ENCODE measurements at regions not wholly inside any gene's neighbourhood (a gene's known extent, or its start where the extent isn't known, plus 50 kb on each side); places are given as distances from the start of the nearest gene placed in this dataset.

DNA sequence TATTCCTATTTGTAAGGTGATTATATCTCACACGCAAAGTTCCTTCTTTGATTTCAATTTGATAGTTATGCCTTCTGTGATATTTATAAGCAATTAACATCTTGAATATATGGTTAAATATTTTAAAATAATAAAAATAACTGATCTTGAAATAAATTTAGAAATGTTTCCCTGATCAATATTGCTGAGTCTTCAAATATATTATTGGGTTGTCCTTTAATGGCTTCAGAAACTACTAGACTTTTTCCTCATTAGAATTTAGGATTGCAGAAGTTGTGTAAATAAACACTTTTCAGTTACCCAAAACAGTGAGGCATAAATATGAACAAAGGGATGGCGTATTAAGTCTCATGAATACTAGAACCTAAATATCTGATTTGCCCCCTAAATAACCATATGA lies 252.3 kb upstream of the PRR20A start:
- TF ChIP-seq, protein P1, sequence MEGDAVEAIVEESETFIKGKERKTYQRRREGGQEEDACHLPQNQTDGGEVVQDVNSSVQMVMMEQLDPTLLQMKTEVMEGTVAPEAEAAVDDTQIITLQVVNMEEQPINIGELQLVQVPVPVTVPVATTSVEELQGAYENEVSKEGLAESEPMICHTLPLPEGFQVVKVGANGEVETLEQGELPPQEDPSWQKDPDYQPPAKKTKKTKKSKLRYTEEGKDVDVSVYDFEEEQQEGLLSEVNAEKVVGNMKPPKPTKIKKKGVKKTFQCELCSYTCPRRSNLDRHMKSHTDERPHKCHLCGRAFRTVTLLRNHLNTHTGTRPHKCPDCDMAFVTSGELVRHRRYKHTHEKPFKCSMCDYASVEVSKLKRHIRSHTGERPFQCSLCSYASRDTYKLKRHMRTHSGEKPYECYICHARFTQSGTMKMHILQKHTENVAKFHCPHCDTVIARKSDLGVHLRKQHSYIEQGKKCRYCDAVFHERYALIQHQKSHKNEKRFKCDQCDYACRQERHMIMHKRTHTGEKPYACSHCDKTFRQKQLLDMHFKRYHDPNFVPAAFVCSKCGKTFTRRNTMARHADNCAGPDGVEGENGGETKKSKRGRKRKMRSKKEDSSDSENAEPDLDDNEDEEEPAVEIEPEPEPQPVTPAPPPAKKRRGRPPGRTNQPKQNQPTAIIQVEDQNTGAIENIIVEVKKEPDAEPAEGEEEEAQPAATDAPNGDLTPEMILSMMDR (conservative IDR thresholded peaks at IDR 0.05 in 1 of 2, IDR thresholded peaks at IDR 0.05 in 1 of 2; ENCODE audit: low read depth in 1 of 2, low read length in 2 of 2) = no peak
- TF ChIP-seq EZH2 (IDR thresholded peaks at IDR 0.05; ENCODE audit: low read length, missing control alignments) = no peak
- no peak overlapping the region for H3K27ac ChIP-seq (ENCODE audit: insufficient read depth, low read length)

DNA sequence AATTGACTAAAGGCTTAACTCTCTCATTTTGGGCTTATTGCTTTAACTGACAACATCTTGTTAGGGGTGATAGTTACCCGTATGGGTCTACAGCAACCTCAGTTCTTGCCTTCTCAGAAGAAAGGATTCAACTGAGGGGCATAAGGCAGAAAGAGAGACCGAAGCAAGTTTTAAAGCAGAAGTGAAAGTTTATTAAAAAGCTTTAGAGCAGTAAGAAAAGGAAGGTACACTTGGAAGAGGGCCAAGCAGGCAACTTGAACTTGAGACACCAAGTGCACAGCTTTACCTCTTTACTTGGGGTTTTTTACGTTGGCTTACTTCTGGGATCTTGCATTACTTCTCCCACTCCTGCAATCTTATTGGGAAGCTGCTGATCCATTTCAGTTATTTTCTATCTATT lies 246.9 kb upstream of the PRR20A start:
- Histone ChIP-seq H3K9ac (ENCODE audit: insufficient read depth, low read length) (no peak overlapping the region), H3K36me3 (ENCODE audit: control insufficient read depth, insufficient read depth, low read length) (no peaks in the 10 kb centered on the region), H3K4me2 (ENCODE audit: extremely low read depth, insufficient read depth, low read length) (no peak overlapping the region), H3K4me3 (replicated peaks in 1 of 4; ENCODE audit: control extremely low read depth in 1 of 4, insufficient read depth in 1 of 4, low read depth in 3 of 4, low read length in 4 of 4) (no peak overlapping the region), H3K27me3 (ENCODE audit: control insufficient read depth, insufficient read depth, low read length) (no peaks in the 10 kb centered on the region), H2AFZ (ENCODE audit: low read length) (no peak overlapping the region), H3K4me1 (ENCODE audit: control insufficient read depth, extremely low read depth, insufficient read depth, low read length) (no peaks in the 10 kb centered on the region), H3K27ac (ENCODE audit: insufficient read depth, low read length) (no peak overlapping the region), H3K79me2 (ENCODE audit: control insufficient read depth, insufficient read depth, low read length) (no peaks in the 10 kb centered on the region), H4K20me1 (ENCODE audit: control insufficient read depth, extremely low read depth, insufficient read depth, low read length) (no peaks in the 10 kb centered on the region), H3K9me3 (ENCODE audit: control insufficient read depth, insufficient read depth, low read depth, low read length) (no peaks in the 10 kb centered on the region)
- TF ChIP-seq, protein P1 (conservative IDR thresholded peaks at IDR 0.05 in 1 of 2, IDR thresholded peaks at IDR 0.05 in 1 of 2; ENCODE audit: low read depth in 1 of 2, low read length in 2 of 2) = no peak
- no peak for TF ChIP-seq EZH2 (IDR thresholded peaks at IDR 0.05; ENCODE audit: low read length, missing control alignments)
- DNase-seq (ENCODE audit: low read depth in 2 of 2) = no peak

More for the DNA sequence above, 252.3 kb upstream of the PRR20A start:
- H2AFZ ChIP-seq (ENCODE audit: low read length) = no peak overlapping the region
- H3K4me3 ChIP-seq (replicated peaks in 1 of 4; ENCODE audit: control extremely low read depth in 1 of 4, insufficient read depth in 1 of 4, low read depth in 3 of 4, low read length in 4 of 4) = no peak overlapping the region
- DNase-seq (ENCODE audit: low read depth in 2 of 2) = no peak
- no peaks in the 10 kb centered on the region for H4K20me1 ChIP-seq (ENCODE audit: control insufficient read depth, extremely low read depth, insufficient read depth, low read length)
- no peak overlapping the region for H3K4me2 ChIP-seq (ENCODE audit: extremely low read depth, insufficient read depth, low read length)
- H3K9ac ChIP-seq (ENCODE audit: insufficient read depth, low read length) = no peak overlapping the region
- H3K79me2 ChIP-seq (ENCODE audit: control insufficient read depth, insufficient read depth, low read length) = no peaks in the 10 kb centered on the region
- no peaks in the 10 kb centered on the region for H3K36me3 ChIP-seq (ENCODE audit: control insufficient read depth, insufficient read depth, low read length)
- H3K27me3 ChIP-seq (ENCODE audit: control insufficient read depth, insufficient read depth, low read length) = no peaks in the 10 kb centered on the region
- H3K9me3 ChIP-seq (ENCODE audit: control insufficient read depth, insufficient read depth, low read depth, low read length) = no peaks in the 10 kb centered on the region
- no peaks in the 10 kb centered on the region for H3K4me1 ChIP-seq (ENCODE audit: control insufficient read depth, extremely low read depth, insufficient read depth, low read length)

DNA sequence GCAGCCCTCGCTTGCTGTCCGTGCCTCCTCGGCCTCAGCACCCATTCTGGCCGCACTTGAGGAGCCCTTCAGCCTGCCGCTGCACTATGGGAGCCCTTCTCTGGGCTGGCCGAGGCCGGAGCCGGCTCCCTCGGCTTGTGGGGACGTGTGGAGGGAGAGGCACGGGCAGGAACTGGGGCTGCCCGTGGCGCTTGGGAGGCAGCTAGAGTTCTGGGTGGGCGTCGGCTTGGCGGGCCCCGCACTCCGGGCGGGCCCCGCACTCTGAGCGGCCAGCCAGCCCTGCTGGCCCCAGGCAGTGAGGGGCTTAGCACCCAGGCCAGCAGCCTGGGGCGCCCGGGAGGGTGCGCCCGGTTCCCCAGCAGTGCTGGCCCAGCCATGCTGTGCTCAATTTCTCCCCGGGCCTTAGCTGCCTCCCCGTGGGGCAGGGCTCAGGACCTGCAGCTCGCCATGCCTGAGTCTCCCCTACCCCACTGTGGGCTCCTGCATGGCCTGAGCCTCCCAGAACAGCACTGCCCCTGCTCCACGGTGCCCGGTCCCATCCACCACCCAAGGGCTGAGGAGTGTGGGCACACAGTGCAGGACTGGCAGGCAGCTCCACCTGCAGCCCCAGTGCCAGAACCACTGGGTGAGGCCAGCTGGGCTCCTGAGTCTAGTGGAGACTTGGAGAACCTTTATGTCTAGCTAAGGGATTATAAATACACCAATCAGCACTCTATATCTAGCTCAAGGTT lies 240.0 kb upstream of the PRR20A start:
- H3K4me1 ChIP-seq (ENCODE audit: control insufficient read depth, extremely low read depth, insufficient read depth, low read length) = no peaks in the 10 kb centered on the region

More for the DNA sequence above, 240.0 kb upstream of the PRR20A start:
- Histone ChIP-seq H2AFZ (ENCODE audit: low read length) (no peak overlapping the region), H3K4me3 (replicated peaks in 1 of 4; ENCODE audit: control extremely low read depth in 1 of 4, insufficient read depth in 1 of 4, low read depth in 3 of 4, low read length in 4 of 4) (no peak overlapping the region), H3K27ac (ENCODE audit: insufficient read depth, low read length) (no peak overlapping the region), H4K20me1 (ENCODE audit: control insufficient read depth, extremely low read depth, insufficient read depth, low read length) (no peaks in the 10 kb centered on the region), H3K79me2 (ENCODE audit: control insufficient read depth, insufficient read depth, low read length) (no peaks in the 10 kb centered on the region), H3K36me3 (ENCODE audit: control insufficient read depth, insufficient read depth, low read length) (no peaks in the 10 kb centered on the region), H3K27me3 (ENCODE audit: control insufficient read depth, insufficient read depth, low read length) (no peaks in the 10 kb centered on the region), H3K9ac (ENCODE audit: insufficient read depth, low read length) (no peak overlapping the region), H3K9me3 (ENCODE audit: control insufficient read depth, insufficient read depth, low read depth, low read length) (no peaks in the 10 kb centered on the region), H3K4me2 (ENCODE audit: extremely low read depth, insufficient read depth, low read length) (no peak overlapping the region)
- TF ChIP-seq EZH2 (IDR thresholded peaks at IDR 0.05; ENCODE audit: low read length, missing control alignments) = no peak
- TF ChIP-seq, protein P1 (conservative IDR thresholded peaks at IDR 0.05 in 1 of 2, IDR thresholded peaks at IDR 0.05 in 1 of 2; ENCODE audit: low read depth in 1 of 2, low read length in 2 of 2) = no peak
- no peak for DNase-seq (ENCODE audit: low read depth in 2 of 2)
